ENCODE measurements at regions not wholly inside any gene's neighbourhood (a gene's known extent, or its start where the extent isn't known, plus 50 kb on each side); places are given as distances from the start of the nearest gene placed in this dataset.

DNA sequence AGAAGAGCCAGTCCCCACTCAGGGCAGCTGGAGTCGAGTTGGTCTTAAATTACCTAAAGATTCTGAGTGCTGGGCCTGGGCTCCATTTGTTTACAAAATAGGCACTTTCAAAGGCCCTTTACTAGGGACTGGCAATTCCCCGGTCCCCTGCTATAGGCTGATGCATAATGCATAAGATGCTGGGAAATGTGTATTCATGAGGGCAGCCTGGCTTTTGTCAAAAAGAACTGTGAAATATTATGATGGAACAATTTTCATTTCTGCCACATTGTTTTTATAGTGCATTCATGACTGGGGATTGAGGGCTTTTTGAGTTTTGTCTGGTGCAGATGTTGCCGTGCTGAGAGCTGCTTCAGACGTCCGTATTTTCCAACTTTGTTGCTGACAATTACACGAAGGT lies 617.0 kb upstream of the CDH5 start:
- no peak for TF ChIP-seq JDP2 (CRISPR knock-in tag; IDR thresholded peaks at IDR 0.05; ENCODE audit: borderline replicate concordance)
- TF ChIP-seq, protein P1, sequence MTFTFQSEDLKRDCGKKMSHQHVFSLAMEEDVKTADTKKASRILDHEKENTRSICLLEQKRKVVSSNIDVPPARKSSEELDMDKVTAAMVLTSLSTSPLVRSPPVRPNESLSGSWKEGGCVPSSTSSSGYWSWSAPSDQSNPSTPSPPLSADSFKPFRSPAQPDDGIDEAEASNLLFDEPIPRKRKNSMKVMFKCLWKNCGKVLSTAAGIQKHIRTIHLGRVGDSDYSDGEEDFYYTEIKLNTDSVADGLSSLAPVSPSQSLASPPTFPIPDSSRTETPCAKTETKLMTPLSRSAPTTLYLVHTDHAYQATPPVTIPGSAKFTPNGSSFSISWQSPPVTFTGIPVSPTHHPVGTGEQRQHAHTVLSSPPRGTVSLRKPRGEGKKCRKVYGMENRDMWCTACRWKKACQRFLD (CRISPR knock-in tag; IDR thresholded peaks at IDR 0.05; ENCODE audit: borderline replicate concordance) = no peak
- TF ChIP-seq BORCS8-MEF2B (CRISPR knock-in tag; IDR thresholded peaks at IDR 0.05) = no peak
- TF ChIP-seq HDAC6 (IDR thresholded peaks at IDR 0.05; ENCODE audit: low read depth, low read length) = no peak
- TF ChIP-seq ZNF577 (CRISPR knock-in tag; IDR thresholded peaks at IDR 0.05; ENCODE audit: borderline replicate concordance, low read depth) = no peak
- TF ChIP-seq PCBP2 (optimal IDR thresholded peaks at IDR 0.05; ENCODE audit: low read depth, low read length, poor library complexity, severe bottlenecking) = no peak
- no peak for TF ChIP-seq ZNF235 (CRISPR knock-in tag; IDR thresholded peaks at IDR 0.05; ENCODE audit: borderline replicate concordance)
- no peak for TF ChIP-seq SIX4 (CRISPR knock-in tag; IDR thresholded peaks at IDR 0.05)
- no peak for TF ChIP-seq SIN3A (IDR thresholded peaks at IDR 0.05; ENCODE audit: borderline replicate concordance, low read depth, low read length)
- TF ChIP-seq TMF1 (CRISPR knock-in tag; IDR thresholded peaks at IDR 0.05; ENCODE audit: low read depth) = no peak
- no peak for TF ChIP-seq ZNF790 (CRISPR knock-in tag; IDR thresholded peaks at IDR 0.05; ENCODE audit: borderline replicate concordance)
- no peak for TF ChIP-seq ZFYVE20 (CRISPR knock-in tag; IDR thresholded peaks at IDR 0.05; ENCODE audit: borderline replicate concordance, low read depth)
- no peak overlapping the region for H3K4me3 ChIP-seq (replicated peaks in 1 of 3; ENCODE audit: insufficient read depth in 1 of 3, low read depth in 2 of 3, low read length in 3 of 3)
- H3K4me1 ChIP-seq (ENCODE audit: insufficient read depth, low read length) = no peaks in the 10 kb centered on the region
- no peaks in the 10 kb centered on the region for H3K36me3 ChIP-seq (replicated peaks in 1 of 2; ENCODE audit: control insufficient read depth in 1 of 2, insufficient read depth in 2 of 2, low read length in 2 of 2)
- in situ Hi-C loops (cut with HindIII; ENCODE audit: extremely low pct_ligation_motif_present, low pct_unique_long_range_greater_than_20kb) (no loop called here), intact Hi-C loops (cut with micrococcal nuclease; ENCODE audit: unreplicated experiment) (no loop called here)
- WGBS (ENCODE audit: low lambda C conversion rate) = 21% methylated on average over 6 of the region's 6 CpGs
- no peaks in the 10 kb centered on the region for H3K27me3 ChIP-seq (ENCODE audit: control insufficient read depth in 1 of 2, insufficient read depth in 2 of 2, low read length in 2 of 2)
- POLR2A ChIA-PET = no interaction called here
- FAIRE-seq (no peak), DNase-seq (ENCODE audit: low spot score) (no peak), ATAC-seq (no peak)
- BruUV-seq (replicated peaks) = no TSS peak
- no peak overlapping the region for H3K9ac ChIP-seq (ENCODE audit: insufficient read depth, low read depth, low read length)
- no peak overlapping the region for H2AFZ ChIP-seq (ENCODE audit: low read length)
- no peak overlapping the region for H3K4me2 ChIP-seq (ENCODE audit: low read depth, low read length)
- CTCF ChIA-PET (ENCODE audit: low intra/inter-chr PET ratio, low total read pairs) = no interaction called here
- H3K79me2 ChIP-seq (ENCODE audit: insufficient read depth, low read length) = no peaks in the 10 kb centered on the region
- H3K27ac ChIP-seq (ENCODE audit: extremely low read length, insufficient read depth, low read length) = no peak overlapping the region
- H4K20me1 ChIP-seq (ENCODE audit: insufficient read depth, low read length) = no peaks in the 10 kb centered on the region
- no peaks in the 10 kb centered on the region for H3K9me3 ChIP-seq (ENCODE audit: low read length)
